IMR-90 (cell line): ENCODE measurements at regions not wholly inside any gene's neighbourhood (a gene's known extent, or its start where the extent isn't known, plus 50 kb on each side); places are given as distances from the start of the nearest gene placed in this dataset.

Source experiments
- ATAC-seq: fragments of 200-7000 bp; cut with Tn5 transposase; 2 replicates; pipeline ENCODE4 v1.9.1; 2020; ENCODE audit warnings: low read depth, mild to moderate bottlenecking, moderate library complexity
- BruUV-seq: library from RNA; stranded (reverse); fragments of 400-500 nt; replicated peaks from 2 replicates; lab custom pipeline; 2021; lab: Mats Ljungman, UMichigan
- CTCF ChIA-PET: fragments of 300-600 bp; formaldehyde crosslinking; extraction: SDS; loops from one replicate; lab custom pipeline; 2021; ENCODE audit warnings: antibody characterized with exemption; lab: Yijun Ruan, JAX
- POLR2A ChIA-PET: fragments of 300-600 bp; sonication (Branson Sonifier 250); formaldehyde crosslinking; loops from one replicate; lab custom pipeline; 2022; ENCODE audit warnings: antibody characterized with exemption; ENCODE audit not compliant: unreplicated experiment; lab: Charles Lee
- DNase-seq: peaks from one replicate; pipeline ENCODE4 v3.0.0; 2013
- H2AFZ ChIP-seq: replicated peaks from 2 replicates; pipeline ENCODE3; 2013; ENCODE audit warnings: low read length, mild to moderate bottlenecking; ENCODE audit not compliant: poor library complexity
- H2AK5ac ChIP-seq: 2 replicates; pipeline ENCODE4 v1.6.1; 2013; ENCODE audit warnings: low read depth, low read length, inconsistent platforms
- H2AK9ac ChIP-seq: replicated peaks from 2 replicates; pipeline ENCODE3; 2013; ENCODE audit warnings: mild to moderate bottlenecking, low read depth, low read length, moderate library complexity; ENCODE audit not compliant: poor library complexity
- H2BK120ac ChIP-seq: 2 replicates; pipeline ENCODE4 v1.6.1; 2013; ENCODE audit warnings: low read depth, low read length, inconsistent platforms
- H2BK15ac ChIP-seq: 3 replicates; pipeline ENCODE4 v1.6.1; 2013; ENCODE audit warnings: low read depth, low read length, inconsistent platforms
- H2BK20ac ChIP-seq: 2 replicates; pipeline ENCODE4 v1.6.1; 2013; ENCODE audit warnings: low read depth, mild to moderate bottlenecking, inconsistent platforms, low read length, moderate library complexity
- H2BK5ac ChIP-seq: 2 replicates; pipeline ENCODE4 v1.6.1; 2013; ENCODE audit warnings: mild to moderate bottlenecking, low read depth, low read length, inconsistent platforms; ENCODE audit not compliant: poor library complexity, severe bottlenecking
- H3K14ac ChIP-seq: replicated peaks from 2 replicates; pipeline ENCODE4 v1.6.1; 2013; ENCODE audit warnings: low read depth, low read length, inconsistent platforms
- H3K18ac ChIP-seq: 2 replicates; pipeline ENCODE4 v1.6.1; 2013; ENCODE audit warnings: low read depth, low read length, control low read depth
- H3K23ac ChIP-seq: 2 replicates; pipeline ENCODE4 v1.6.1; 2013; ENCODE audit warnings: low read depth, low read length, inconsistent platforms
- H3K27ac ChIP-seq: 2 replicates; pipeline ENCODE4 v1.5.1; 2013; ENCODE audit warnings: mild to moderate bottlenecking, control low read depth, low read length; ENCODE audit not compliant: insufficient read depth
- H3K27me3 ChIP-seq: 2 replicates; pipeline ENCODE4 v1.6.1; 2013; ENCODE audit warnings: low read length; ENCODE audit not compliant: control insufficient read depth, insufficient read depth
- H3K36me3 ChIP-seq: 2 replicates; pipeline ENCODE4 v1.6.1; 2013; ENCODE audit warnings: low read length, mixed read lengths; ENCODE audit not compliant: control insufficient read depth, insufficient read depth
- H3K4ac ChIP-seq: 2 replicates; pipeline ENCODE4 v1.6.1; 2013; ENCODE audit warnings: low read depth, low read length, inconsistent platforms
- H3K4me1 ChIP-seq: 2 replicates; pipeline ENCODE4 v1.6.1; 2013; ENCODE audit warnings: low read length, mixed read lengths; ENCODE audit not compliant: control insufficient read depth, insufficient read depth
- H3K4me2 ChIP-seq: 2 replicates; pipeline ENCODE4 v1.6.1; 2013; ENCODE audit warnings: low read depth, mild to moderate bottlenecking, control low read depth, low read length, moderate library complexity
- H3K4me3 ChIP-seq: 2 replicates; pipeline ENCODE4 v1.5.1; 2013; ENCODE audit warnings: low read depth, mild to moderate bottlenecking, control low read depth, low read length, moderate library complexity; ENCODE audit not compliant: insufficient read depth
- H3K56ac ChIP-seq: 2 replicates; pipeline ENCODE4 v1.6.1; 2013; ENCODE audit warnings: low read length, inconsistent platforms; ENCODE audit not compliant: insufficient read depth; ENCODE audit errors: extremely low read depth
- H3K79me1 ChIP-seq, 2 experiments: 2 replicates each; pipeline ENCODE4 v1.6.1; 2013; ENCODE audit warnings: low read length in 2 of 2, inconsistent platforms in 1 of 2, low read depth in 1 of 2
- H3K9ac ChIP-seq: 2 replicates; pipeline ENCODE4 v1.6.1; 2013; ENCODE audit warnings: low read depth, low read length, control low read depth
- H3K9me1 ChIP-seq: 2 replicates; pipeline ENCODE4 v1.6.1; 2013; ENCODE audit warnings: low read length, inconsistent platforms; ENCODE audit not compliant: insufficient read depth
- H3K9me3 ChIP-seq: 2 replicates; pipeline ENCODE4 v1.6.1; 2013; ENCODE audit warnings: low read length; ENCODE audit not compliant: control insufficient read depth, insufficient read depth
- H4K20me1 ChIP-seq: 2 replicates; pipeline ENCODE4 v1.6.1; 2013; ENCODE audit warnings: low read length, inconsistent platforms; ENCODE audit not compliant: insufficient read depth
- H4K5ac ChIP-seq: 2 replicates; pipeline ENCODE4 v1.6.1; 2013; ENCODE audit warnings: mild to moderate bottlenecking, low read depth, low read length, control low read depth
- H4K8ac ChIP-seq, 2 experiments: 2 replicates each; pipeline ENCODE4 v1.6.1; 2013; ENCODE audit warnings: low read depth in 2 of 2, low read length in 2 of 2, control low read depth in 1 of 2, inconsistent platforms in 1 of 2
- H4K91ac ChIP-seq: 2 replicates; pipeline ENCODE4 v1.6.1; 2013; ENCODE audit warnings: low read depth, low read length, inconsistent platforms; ENCODE audit not compliant: insufficient read depth
- CEBPB ChIP-seq: IDR thresholded peaks from 2 replicates; pipeline ENCODE4 v1.6.1; 2012; ENCODE audit warnings: low read depth, low read length, improper control_type of control experiment
- CHD1 ChIP-seq: IDR thresholded peaks from 2 replicates; pipeline ENCODE4 v1.6.1; 2012; ENCODE audit warnings: low read depth, low read length, improper control_type of control experiment
- MAFK ChIP-seq: IDR thresholded peaks from 2 replicates; pipeline ENCODE4 v1.6.1; 2012; ENCODE audit warnings: low read depth, low read length, improper control_type of control experiment
- MAZ ChIP-seq: IDR thresholded peaks from 2 replicates; pipeline ENCODE4 v1.6.1; 2012; ENCODE audit warnings: low read depth, mild to moderate bottlenecking, low read length, improper control_type of control experiment, moderate library complexity, borderline replicate concordance
- MXI1 ChIP-seq: IDR thresholded peaks from 2 replicates; pipeline ENCODE4 v1.6.1; 2012; ENCODE audit warnings: low read depth, mild to moderate bottlenecking, low read length, moderate library complexity, borderline replicate concordance
- NFE2L2 ChIP-seq: fragments of 150-350 bp; IDR thresholded peaks from 2 replicates; pipeline ENCODE4 v1.6.1; 2016; ENCODE audit warnings: low read depth, mild to moderate bottlenecking, low read length
- POLR2A ChIP-seq: IDR thresholded peaks from 2 replicates; pipeline ENCODE4 v1.6.1; 2012; ENCODE audit warnings: mild to moderate bottlenecking, low read depth, low read length
- RAD21 ChIP-seq: IDR thresholded peaks from 2 replicates; pipeline ENCODE4 v1.6.1; 2012; ENCODE audit warnings: low read length, improper control_type of control experiment
- RCOR1 ChIP-seq: IDR thresholded peaks from 2 replicates; pipeline ENCODE4 v1.6.1; 2012; ENCODE audit warnings: mild to moderate bottlenecking, low read length, improper control_type of control experiment; ENCODE audit not compliant: insufficient replicate concordance
- RFX5 ChIP-seq: IDR thresholded peaks from 2 replicates; pipeline ENCODE4 v1.8.0; 2012; ENCODE audit warnings: low read depth, mild to moderate bottlenecking, low read length, moderate library complexity
- SMC3 ChIP-seq: fragments of 150-350 bp; IDR thresholded peaks from 2 replicates; pipeline ENCODE4 v1.6.1; 2016; ENCODE audit warnings: low read depth, mild to moderate bottlenecking, antibody characterized with exemption, low read length, moderate library complexity
- WGBS, 2 experiments: methylation state at CpG; one replicate each; pipeline versions ENCODE4 v1.1.5 to v1.1.7; 2013; ENCODE audit warnings: missing lambda C conversion rate in 2 of 2; ENCODE audit not compliant: insufficient read length in 1 of 2; ENCODE audit errors: extremely low coverage in 2 of 2; 5-methylcytosine and 5-hydroxymethylcytosine counted together
- dilution Hi-C: fragments of 300-500 bp; cut with HindIII; formaldehyde crosslinking; loops from one replicate; pipeline ENCODE4 v1.14.3; 2018; ENCODE audit warnings: low sequenced_read_pairs; ENCODE audit not compliant: unreplicated experiment
- in situ Hi-C: fragments of 300-500 bp; cut with MboI; formaldehyde crosslinking; loops from 3 replicates; pipeline ENCODE4 v1.14.3; 2019; ENCODE audit warnings: low sequenced_read_pairs, inconsistent platforms, mixed read lengths
- intact Hi-C: fragments of 100-400 bp; cut with micrococcal nuclease; formaldehyde crosslinking; loops from 2 replicates; pipeline ENCODE4 v1.10.0; 2022
- TF ChIP-seq, protein P1 (sequence below): fragments of 150-350 bp; IDR thresholded peaks from 2 replicates; pipeline ENCODE4 v1.6.1; 2017; ENCODE audit warnings: mild to moderate bottlenecking, antibody characterized with exemption, low read length, low read depth

GRCh38 chr13:29911781-29912418 lies 61.5 kb upstream of the UBL3 start:
- ChIA-PET POLR2A (no interaction called here), CTCF (interaction anchor here (0.7 to 1.0 kb wide), 2 partner anchors 79 to 201 kb away, joined by 3 to 4 read pairs; no protein-coding TSS in a partner anchor)
- Histone ChIP-seq H2AFZ (no peak overlapping the region), H3K4me1 (peaks cover 2% of the 10 kb centered on the region; the same call in 1 of the 2 replicates), H2BK20ac (no peak overlapping the region), H3K9me1 (peaks cover 11% of the 10 kb centered on the region), H3K14ac (no peak overlapping the region), H3K9me3 (no peaks in the 10 kb centered on the region), H3K23ac (no peak overlapping the region), H4K8ac (no peak overlapping the region), H2AK9ac (no peak overlapping the region), H3K9ac (no peak overlapping the region), H3K4me3 (no peak overlapping the region), H3K18ac (no peak overlapping the region), H2BK15ac (no peak overlapping the region), H3K27me3 (no peaks in the 10 kb centered on the region), H2BK120ac (no peak overlapping the region), H4K20me1 (no peaks in the 10 kb centered on the region), H3K27ac (no peak overlapping the region), H4K5ac (no peak overlapping the region), H4K91ac (no peak overlapping the region), H3K4me2 (no peak overlapping the region), H2AK5ac (no peak overlapping the region), H2BK5ac (no peak overlapping the region), H3K36me3 (no peaks in the 10 kb centered on the region), H3K4ac (no peak overlapping the region), H3K79me1 (no peaks in the 10 kb centered on the region), H3K56ac (no peak overlapping the region)
- no peak for ATAC-seq
- dilution Hi-C loops: no loop called here
- intact Hi-C loops: no loop called here
- 70% methylated on average over 2 of the region's 7 CpGs; no CpG with 5 or more reads in 1 of the 2 experiments for WGBS, 2 experiments
- no TSS peak for BruUV-seq
- in situ Hi-C loops: loop anchor here (10.0 kb wide), 1 partner anchor 63 kb away; no protein-coding TSS in a partner anchor
- no peak for DNase-seq
- no peak for TF ChIP-seq RFX5
- no peak for TF ChIP-seq CEBPB
- TF ChIP-seq MAZ: no peak
- no peak for TF ChIP-seq RCOR1
- no peak for TF ChIP-seq MAFK
- TF ChIP-seq POLR2A: no peak
- TF ChIP-seq SMC3: no peak
- no peak for TF ChIP-seq NFE2L2
- no peak for TF ChIP-seq CHD1
- no peak for TF ChIP-seq RAD21
- TF ChIP-seq MXI1: no peak
- TF ChIP-seq, protein P1, sequence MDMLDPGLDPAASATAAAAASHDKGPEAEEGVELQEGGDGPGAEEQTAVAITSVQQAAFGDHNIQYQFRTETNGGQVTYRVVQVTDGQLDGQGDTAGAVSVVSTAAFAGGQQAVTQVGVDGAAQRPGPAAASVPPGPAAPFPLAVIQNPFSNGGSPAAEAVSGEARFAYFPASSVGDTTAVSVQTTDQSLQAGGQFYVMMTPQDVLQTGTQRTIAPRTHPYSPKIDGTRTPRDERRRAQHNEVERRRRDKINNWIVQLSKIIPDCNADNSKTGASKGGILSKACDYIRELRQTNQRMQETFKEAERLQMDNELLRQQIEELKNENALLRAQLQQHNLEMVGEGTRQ: no peak
